K562 (cell line): ENCODE measurements at regions not wholly inside any gene's neighbourhood (a gene's known extent, or its start where the extent isn't known, plus 50 kb on each side); places are given as distances from the start of the nearest gene placed in this dataset.

Experiments
- BRD4 ChIP-seq: fragments of 200-600 bp; sonication (generic); IDR thresholded peaks from 2 replicates; pipeline ENCODE4 v1.6.1; 2017; ENCODE audit warnings: inconsistent platforms
- CHD1 ChIP-seq: fragments of 200-600 bp; sonication (generic); IDR thresholded peaks from one replicate; pipeline ENCODE4 v1.6.1; 2012; ENCODE audit warnings: mild to moderate bottlenecking, moderate library complexity, low read length, inconsistent platforms
- DDX20 ChIP-seq: fragments of 450-650 bp; IDR thresholded peaks from 2 replicates; pipeline ENCODE4 v1.6.1; 2016; ENCODE audit warnings: missing genetic modification characterization, low read depth, mild to moderate bottlenecking, missing compliant biosample characterization, moderate library complexity
- EP300 ChIP-seq: IDR thresholded peaks from 2 replicates; pipeline ENCODE4 v1.6.1; 2012; ENCODE audit warnings: low read length, improper control_type of control experiment
- FOXO4 ChIP-seq: fragments of 450-650 bp; formaldehyde crosslinking; IDR thresholded peaks from 2 replicates; pipeline ENCODE4 v1.4.0; 2020; ENCODE audit warnings: mild to moderate bottlenecking, moderate library complexity
- GTF2E2 ChIP-seq: fragments of 200-800 bp; sonication (Bioruptor generic); IDR thresholded peaks from 2 replicates; pipeline ENCODE4 v1.6.1; 2016; ENCODE audit warnings: missing genetic modification characterization, missing compliant biosample characterization
- HNRNPUL1 ChIP-seq: fragments of 200-400 bp; formaldehyde crosslinking; IDR thresholded peaks from 2 replicates; pipeline ENCODE4 v1.6.1; 2017; ENCODE audit warnings: low read length
- NCOR1 ChIP-seq: fragments of 450-650 bp; IDR thresholded peaks from 2 replicates; pipeline ENCODE4 v1.6.1; 2016; ENCODE audit warnings: mild to moderate bottlenecking, moderate library complexity
- NEUROD1 ChIP-seq: fragments of 150-350 bp; IDR thresholded peaks from 2 replicates; pipeline ENCODE4 v1.6.1; 2014; ENCODE audit warnings: borderline replicate concordance, low read length, low read depth; ENCODE audit not compliant: partially characterized antibody
- RBM17 ChIP-seq: fragments of 200-400 bp; formaldehyde crosslinking; IDR thresholded peaks from 2 replicates; pipeline ENCODE4 v1.6.1; 2017; ENCODE audit warnings: low read depth, mild to moderate bottlenecking, low read length, borderline replicate concordance
- SMARCA5 ChIP-seq: fragments of 450-650 bp; IDR thresholded peaks from 2 replicates; pipeline ENCODE4 v1.6.1; 2016
- SUPT5H ChIP-seq: fragments of 450-650 bp; IDR thresholded peaks from 2 replicates; pipeline ENCODE4 v1.6.1; 2016
- XRCC4 ChIP-seq: IDR thresholded peaks from one replicate; pipeline ENCODE4 v1.6.1; 2011; ENCODE audit not compliant: insufficient read depth, insufficient read length; ENCODE audit errors: extremely low read depth
- ZFP91 ChIP-seq: sonication (generic); formaldehyde crosslinking; IDR thresholded peaks from 2 replicates; pipeline ENCODE4 v1.8.0; 2022; ENCODE audit warnings: mild to moderate bottlenecking, missing genetic modification reagents
- ZNF146 ChIP-seq: IDR thresholded peaks from one replicate; pipeline ENCODE4 v1.6.1; 2018; ENCODE audit warnings: missing compliant biosample characterization; ENCODE audit not compliant: unreplicated experiment
- ZNF589 ChIP-seq: fragments of 200-800 bp; sonication (Bioruptor generic); IDR thresholded peaks from 2 replicates; pipeline ENCODE4 v1.6.1; 2016; ENCODE audit warnings: low read depth, missing genetic modification characterization, missing compliant biosample characterization
- TF ChIP-seq, protein P1 (sequence below), 2 experiments: fragments of 450-650 bp in 1 of 2; IDR thresholded peaks; 2 replicates each; pipeline ENCODE4 v1.6.1; 2011 to 2017; ENCODE audit warnings: low read depth in 2 of 2, antibody characterized with exemption in 1 of 2, borderline replicate concordance in 1 of 2, low read length in 1 of 2, mild to moderate bottlenecking in 1 of 2, mixed read lengths in 1 of 2; ENCODE audit not compliant: control insufficient read depth in 1 of 2
- TF ChIP-seq, protein P2 (sequence below): sonication (generic); formaldehyde crosslinking; IDR thresholded peaks from 2 replicates; pipeline ENCODE4 v1.8.0; 2022; ENCODE audit warnings: mild to moderate bottlenecking, missing genetic modification reagents
- TF ChIP-seq, protein P3 (sequence below): fragments of 450-650 bp; conservative IDR thresholded peaks from 2 replicates; pipeline ENCODE4 v1.6.1; 2016; ENCODE audit warnings: missing genetic modification characterization, low read depth, mild to moderate bottlenecking, control low read depth, missing compliant biosample characterization

- TF ChIP-seq, protein P1, sequence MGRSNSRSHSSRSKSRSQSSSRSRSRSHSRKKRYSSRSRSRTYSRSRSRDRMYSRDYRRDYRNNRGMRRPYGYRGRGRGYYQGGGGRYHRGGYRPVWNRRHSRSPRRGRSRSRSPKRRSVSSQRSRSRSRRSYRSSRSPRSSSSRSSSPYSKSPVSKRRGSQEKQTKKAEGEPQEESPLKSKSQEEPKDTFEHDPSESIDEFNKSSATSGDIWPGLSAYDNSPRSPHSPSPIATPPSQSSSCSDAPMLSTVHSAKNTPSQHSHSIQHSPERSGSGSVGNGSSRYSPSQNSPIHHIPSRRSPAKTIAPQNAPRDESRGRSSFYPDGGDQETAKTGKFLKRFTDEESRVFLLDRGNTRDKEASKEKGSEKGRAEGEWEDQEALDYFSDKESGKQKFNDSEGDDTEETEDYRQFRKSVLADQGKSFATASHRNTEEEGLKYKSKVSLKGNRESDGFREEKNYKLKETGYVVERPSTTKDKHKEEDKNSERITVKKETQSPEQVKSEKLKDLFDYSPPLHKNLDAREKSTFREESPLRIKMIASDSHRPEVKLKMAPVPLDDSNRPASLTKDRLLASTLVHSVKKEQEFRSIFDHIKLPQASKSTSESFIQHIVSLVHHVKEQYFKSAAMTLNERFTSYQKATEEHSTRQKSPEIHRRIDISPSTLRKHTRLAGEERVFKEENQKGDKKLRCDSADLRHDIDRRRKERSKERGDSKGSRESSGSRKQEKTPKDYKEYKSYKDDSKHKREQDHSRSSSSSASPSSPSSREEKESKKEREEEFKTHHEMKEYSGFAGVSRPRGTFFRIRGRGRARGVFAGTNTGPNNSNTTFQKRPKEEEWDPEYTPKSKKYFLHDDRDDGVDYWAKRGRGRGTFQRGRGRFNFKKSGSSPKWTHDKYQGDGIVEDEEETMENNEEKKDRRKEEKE (IDR thresholded peaks at IDR 0.05; ENCODE audit: borderline replicate concordance in 1 of 2, control insufficient read depth in 1 of 2, low read depth in 2 of 2, low read length in 1 of 2), result no peak
- TF ChIP-seq XRCC4, result no peak
- no peak for TF ChIP-seq HNRNPUL1
- TF ChIP-seq ZNF146 (CRISPR knock-in tag), result no peak
- peak; percentile 63; the same call in 1 of the 2 replicates for TF ChIP-seq EP300
- no peak for TF ChIP-seq SMARCA5
- TF ChIP-seq, protein P2, sequence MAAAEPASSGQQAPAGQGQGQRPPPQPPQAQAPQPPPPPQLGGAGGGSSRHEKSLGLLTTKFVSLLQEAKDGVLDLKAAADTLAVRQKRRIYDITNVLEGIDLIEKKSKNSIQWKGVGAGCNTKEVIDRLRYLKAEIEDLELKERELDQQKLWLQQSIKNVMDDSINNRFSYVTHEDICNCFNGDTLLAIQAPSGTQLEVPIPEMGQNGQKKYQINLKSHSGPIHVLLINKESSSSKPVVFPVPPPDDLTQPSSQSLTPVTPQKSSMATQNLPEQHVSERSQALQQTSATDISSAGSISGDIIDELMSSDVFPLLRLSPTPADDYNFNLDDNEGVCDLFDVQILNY (CRISPR knock-in tag), result no peak
- TF ChIP-seq CHD1, result no peak
- no peak for TF ChIP-seq GTF2E2 (tag)
- no peak for TF ChIP-seq ZFP91 (CRISPR knock-in tag)
- no peak for TF ChIP-seq DDX20 (tag)
- no peak for TF ChIP-seq SUPT5H
- no peak for TF ChIP-seq BRD4
- peak; percentile 43; the same call in 1 of the 2 replicates for TF ChIP-seq NCOR1
- TF ChIP-seq, protein P3, sequence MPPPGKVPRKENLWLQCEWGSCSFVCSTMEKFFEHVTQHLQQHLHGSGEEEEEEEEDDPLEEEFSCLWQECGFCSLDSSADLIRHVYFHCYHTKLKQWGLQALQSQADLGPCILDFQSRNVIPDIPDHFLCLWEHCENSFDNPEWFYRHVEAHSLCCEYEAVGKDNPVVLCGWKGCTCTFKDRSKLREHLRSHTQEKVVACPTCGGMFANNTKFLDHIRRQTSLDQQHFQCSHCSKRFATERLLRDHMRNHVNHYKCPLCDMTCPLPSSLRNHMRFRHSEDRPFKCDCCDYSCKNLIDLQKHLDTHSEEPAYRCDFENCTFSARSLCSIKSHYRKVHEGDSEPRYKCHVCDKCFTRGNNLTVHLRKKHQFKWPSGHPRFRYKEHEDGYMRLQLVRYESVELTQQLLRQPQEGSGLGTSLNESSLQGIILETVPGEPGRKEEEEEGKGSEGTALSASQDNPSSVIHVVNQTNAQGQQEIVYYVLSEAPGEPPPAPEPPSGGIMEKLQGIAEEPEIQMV (tag), result no peak
- no peak for TF ChIP-seq ZNF589 (CRISPR knock-in tag)
- no peak for TF ChIP-seq FOXO4 (CRISPR knock-in tag)
- TF ChIP-seq RBM17, result no peak
- no peak for TF ChIP-seq NEUROD1
Measured at GRCh38 chr9:129476821-129477611, 143.9 kb downstream of the C9orf50 start (continued).
